DMS79 treated with DMSO at 0.1 percent for 48 hours (cell line): ENCODE measurements at regions not wholly inside any gene's neighbourhood (a gene's known extent, or its start where the extent isn't known, plus 50 kb on each side); places are given as distances from the start of the nearest gene placed in this dataset.
"Not testable (repeated sequence)": the region's sequence is repeated elsewhere in the genome, so short reads cannot be mapped to it uniquely, and the experiment has no call there.

Experiments used
- DNase-seq: peaks from one replicate; lab custom pipeline; 2025; lab: John Stamatoyannopoulos, UW

- DNase-seq: no peak
These were observed 52.1 kb downstream of the CARTPT start for GRCh38 chr5:71771191-71771590.

DNA sequence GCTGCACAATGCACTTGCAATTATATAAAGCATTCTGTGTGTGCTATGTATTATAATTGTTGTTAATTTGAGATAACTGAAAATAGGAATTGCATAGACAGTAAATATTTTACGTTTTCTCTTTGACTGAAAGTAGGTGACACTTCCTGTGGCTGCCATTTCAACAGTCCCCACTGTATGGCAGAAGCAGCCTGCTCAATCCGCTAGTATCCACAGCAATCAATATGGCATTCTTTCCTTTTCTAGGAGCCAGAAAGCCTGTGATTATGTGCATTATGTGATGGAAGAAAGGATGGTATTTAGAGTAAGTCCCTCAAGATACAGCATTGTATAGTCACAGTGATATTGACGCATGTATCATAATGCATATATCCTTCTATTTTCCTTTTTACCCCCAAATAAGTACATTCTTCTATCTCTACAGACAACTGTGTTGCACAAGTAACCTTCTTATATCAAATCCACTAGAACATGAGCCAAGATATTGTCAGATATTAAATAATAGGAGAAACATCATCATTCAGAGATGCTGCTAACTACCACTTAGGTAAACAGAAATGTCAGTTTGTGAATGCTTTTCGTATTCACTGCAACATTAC is 59.7 kb downstream of the CARTPT start:
- DNase-seq: peak; percentile 19

DNA sequence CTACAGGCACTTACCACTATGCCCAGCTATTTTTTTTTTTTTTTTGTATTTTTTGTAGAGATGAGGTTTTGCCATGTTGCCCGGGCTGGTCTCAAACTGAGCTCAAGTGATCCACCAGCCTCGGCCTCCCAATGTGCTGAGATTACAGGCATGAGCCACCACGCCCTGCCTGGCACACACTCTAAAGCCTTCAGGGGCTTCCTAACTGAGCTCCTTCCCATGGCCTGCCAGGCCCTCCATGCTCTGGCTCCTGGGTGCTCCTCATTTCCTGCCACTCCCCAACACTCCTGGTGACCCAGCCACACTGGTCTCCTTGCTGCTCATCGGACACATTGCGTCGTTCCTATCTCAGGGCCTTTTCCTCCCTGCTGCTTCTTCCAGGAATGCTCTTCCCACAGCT is 61.5 kb downstream of the CARTPT start:
- DNase-seq: no peak

DNA sequence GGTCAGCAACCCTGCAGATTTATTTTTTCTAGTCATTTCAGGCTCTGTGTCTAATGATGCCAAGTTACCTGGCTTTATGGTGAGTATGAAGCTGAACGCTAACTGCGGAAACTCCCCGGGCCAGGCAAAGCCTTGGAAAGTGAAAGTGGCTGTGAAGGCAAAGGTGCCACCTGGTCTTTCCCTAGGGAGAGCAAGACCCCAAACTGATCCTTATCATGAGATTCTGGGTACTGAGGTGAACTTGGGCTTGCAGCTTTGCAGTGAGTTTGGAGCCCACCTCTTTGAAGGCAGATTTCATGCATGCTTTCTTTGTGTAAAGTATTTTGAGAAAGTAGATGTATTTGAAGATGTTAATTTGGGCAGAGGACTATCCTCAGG is 63.3 kb downstream of the CARTPT start:
- DNase-seq: peak; percentile 36

DNA sequence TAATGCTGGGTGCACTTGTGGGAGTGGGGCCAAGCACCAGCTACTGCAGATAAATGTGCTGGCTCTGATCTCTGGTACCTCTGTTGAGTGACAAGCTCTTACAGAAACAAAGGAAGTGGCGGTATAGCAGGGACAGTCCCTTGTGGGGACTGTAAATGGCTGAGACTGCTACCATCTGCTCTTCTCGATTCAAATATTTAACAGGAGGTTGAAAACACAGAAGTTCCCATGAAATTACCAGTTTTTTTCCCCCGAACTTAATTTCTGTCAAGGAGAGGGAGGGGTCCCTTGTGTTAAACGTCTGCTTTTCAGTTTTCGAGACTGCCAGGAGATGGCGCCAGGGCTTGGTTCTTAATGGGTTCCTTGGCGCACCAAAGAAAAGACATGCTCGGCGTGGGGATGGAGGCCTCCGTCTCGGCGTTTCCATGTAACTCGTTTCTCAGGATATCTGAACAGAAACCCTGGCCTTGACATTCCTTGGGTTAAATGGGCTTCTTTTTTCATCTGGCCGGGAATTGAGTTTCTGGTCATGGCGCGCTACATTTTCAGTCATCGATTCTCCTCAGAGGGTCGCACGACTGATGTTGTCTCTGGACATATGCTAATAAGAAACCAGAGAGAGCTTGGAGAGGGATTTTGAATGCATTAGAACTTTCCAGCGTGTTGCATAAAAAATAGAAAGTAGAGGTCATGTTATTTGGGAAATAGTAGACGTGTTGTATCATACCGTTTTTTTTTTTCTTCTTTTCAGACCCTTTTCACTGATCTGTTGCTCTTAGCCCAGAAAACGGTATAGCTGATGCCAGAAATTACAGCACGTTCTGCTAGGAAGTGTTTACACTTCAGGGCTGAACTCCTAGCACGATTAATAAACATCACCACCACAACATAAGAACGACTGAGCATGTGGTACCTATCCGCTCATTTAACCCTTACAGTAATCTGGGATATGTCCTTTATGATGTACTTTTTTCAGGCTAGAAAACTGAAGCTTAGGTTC is 64.0 kb downstream of the CARTPT start:
- DNase-seq: peak; percentile 82

- DNase-seq: no peak
These were observed 64.8 kb downstream of the CARTPT start for GRCh38 chr5:71783891-71784290.

- DNase-seq: no peak
These were observed 67.4 kb downstream of the CARTPT start for GRCh38 chr5:71786337-71787055.

DNA sequence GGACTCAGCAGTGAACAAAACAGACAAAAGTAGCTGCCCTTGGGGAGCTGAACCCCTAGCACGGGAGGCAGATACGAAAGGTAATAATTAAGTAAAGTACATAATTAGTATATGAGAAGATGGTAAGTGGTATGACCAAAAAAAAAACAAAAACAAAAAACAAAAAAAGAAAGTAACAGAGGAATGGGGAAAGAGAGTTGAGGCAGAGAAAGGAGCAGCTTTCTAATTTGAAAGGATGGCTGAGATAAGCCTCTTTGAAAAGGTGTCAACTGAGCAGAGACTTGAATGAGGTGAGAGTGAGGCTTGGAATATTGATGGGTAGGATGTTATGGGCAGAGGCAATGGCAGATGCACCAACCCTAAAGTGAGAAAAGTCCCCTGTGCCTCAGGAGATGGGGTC is 69.7 kb downstream of the CARTPT start:
- no peak for DNase-seq

DNA sequence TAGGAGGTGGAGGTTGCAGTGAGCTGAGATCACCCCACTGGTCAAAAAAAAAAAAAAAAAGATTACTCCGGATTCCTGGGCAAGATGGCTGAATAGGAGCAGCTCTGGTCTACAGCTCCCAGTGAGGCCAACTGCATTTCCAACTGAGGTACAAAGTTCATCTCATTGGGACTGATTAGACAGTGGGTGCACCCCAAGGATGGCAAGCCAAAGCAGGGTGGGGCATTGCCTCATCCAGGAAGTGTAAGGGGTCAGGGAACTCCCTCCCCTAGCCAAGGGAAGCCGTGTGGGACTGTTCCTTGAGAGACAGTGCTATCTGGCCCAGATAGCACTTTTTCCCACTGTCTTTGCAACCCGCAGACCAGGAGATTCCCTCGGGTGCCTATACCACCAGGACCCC is 70.7 kb downstream of the CARTPT start:
- DNase-seq: no peak

GRCh38 chr5:71790433-71790832 is 71.4 kb downstream of the CARTPT start:
- no peak for DNase-seq

- DNase-seq: not testable (repeated sequence)
These were observed 73.0 kb downstream of the CARTPT start for GRCh38 chr5:71792041-71792440.

DNA sequence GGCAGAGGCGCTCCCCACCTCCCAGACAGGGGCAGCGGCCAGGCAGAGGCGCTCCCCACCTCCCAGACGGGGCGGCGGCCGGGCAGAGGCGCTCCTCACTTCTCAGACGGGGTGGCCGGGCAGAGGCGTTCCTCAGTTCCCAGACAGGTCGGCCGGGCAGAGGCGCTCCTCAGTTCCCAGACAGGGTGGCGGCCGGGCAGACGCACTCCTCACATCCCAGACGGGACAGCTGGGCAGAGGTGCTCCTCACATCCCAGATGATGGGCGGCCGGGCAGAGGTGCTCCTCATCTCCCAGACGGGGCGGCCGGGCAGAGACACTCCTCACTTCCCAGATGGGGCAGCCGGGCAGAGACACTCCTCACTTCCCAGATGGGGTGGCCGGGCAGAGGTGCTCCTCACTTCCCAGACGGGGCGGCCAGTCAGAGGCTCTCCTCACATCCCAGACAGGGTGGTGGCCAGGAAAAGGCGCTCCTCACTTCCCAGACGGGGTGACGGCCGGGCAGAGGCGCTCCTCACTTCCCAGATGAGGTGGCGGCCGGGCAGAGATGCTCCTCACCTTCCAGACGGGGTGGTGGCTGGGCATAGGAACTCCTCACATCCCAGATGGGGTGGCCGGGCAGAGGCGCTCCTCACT is 75.1 kb downstream of the CARTPT start:
- no peak for DNase-seq

GRCh38 chr5:71802673-71803072 is 83.6 kb downstream of the CARTPT start:
- DNase-seq: no peak

DNA sequence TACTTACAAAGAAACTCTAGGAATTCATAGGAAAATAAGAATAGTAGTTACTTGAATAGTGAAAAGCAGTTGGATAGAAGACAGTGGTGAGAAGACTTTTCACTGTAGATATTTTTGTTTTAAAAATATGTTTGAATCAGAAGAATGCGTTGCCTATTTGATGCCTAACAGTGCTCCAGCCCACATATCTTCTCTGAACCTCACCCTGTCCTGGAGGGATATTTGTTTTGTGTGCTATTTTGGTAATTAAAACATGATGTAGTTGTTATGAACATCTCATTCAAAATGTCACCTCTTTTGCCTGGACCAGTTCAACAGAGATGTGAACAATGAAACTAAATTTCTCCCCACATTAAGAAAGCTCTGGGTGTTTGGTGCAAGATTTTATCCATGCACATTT is 87.6 kb downstream of the CARTPT start:
- no peak for DNase-seq

DNA sequence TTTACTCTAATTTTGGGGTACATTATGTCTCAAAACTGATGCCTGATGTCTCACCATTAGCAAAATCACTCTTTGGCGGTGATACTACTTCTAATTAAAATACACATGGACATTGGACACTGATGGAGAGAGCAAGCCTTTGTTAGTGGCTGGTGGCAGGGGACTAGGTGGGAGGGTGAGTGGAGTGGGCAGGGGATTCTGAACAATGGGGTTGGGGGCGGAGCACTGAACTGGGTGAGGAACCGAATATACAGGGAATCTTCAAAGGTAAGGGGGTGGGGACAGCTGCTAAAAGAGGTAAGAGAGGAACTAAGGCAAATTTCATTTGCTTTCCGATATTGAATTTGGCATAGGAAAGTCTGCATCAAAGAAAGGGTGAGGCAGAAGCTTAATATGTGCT is 88.8 kb downstream of the CARTPT start:
- no peak for DNase-seq

DNA sequence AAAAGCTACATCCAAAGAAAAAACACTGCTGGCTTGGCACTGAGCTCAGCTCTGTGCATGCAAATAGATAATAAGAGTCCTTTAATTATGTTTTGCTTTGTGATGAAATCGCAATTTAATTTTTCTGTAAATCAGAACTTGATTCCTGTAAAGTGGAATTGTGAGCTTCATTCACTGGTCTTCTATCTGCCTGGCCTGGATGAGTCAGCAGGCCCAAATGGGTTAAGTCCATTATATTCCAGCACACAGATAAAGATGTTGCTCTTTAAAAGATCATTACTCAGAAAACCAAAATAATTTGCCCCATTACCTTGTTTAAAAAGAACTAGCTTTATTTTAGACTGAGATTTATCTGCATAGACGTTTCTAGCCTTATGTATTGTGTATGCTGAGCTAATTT is 90.4 kb downstream of the CARTPT start:
- no peak for DNase-seq

- no peak for DNase-seq
These were observed 90.9 kb downstream of the CARTPT start for GRCh38 chr5:71810023-71810422.

GRCh38 chr5:71810471-71811195 is 91.6 kb downstream of the CARTPT start:
- DNase-seq: no peak

- no peak for DNase-seq
These were observed 92.7 kb downstream of the CARTPT start for GRCh38 chr5:71811779-71812178.

DNA sequence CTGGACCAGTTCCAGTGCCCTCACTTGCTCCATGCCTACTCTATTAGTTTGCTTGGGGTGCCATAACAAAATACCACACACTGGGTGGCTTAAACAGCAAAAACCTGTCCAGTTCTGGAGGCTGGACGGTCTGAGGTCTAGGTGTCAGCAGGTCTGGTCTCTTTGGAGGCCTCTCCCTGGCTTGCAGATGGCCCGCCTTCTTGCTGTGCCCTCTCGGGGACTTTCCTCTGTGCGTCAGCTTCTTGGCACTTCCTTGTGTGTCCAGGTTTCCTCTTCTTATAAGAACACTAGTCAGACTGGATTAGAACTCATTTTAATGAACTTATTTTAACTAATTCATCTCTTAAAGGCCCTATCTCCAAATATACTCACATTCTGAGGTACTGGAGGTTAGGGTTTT is 97.2 kb downstream of the CARTPT start:
- DNase-seq: no peak

- DNase-seq: no peak
These were observed 98.8 kb downstream of the CARTPT start for GRCh38 chr5:71817891-71818290.

GRCh38 chr5:71821029-71821428 is 102.0 kb downstream of the CARTPT start:
- no peak for DNase-seq
